ENCODE measurements at regions not wholly inside any gene's neighbourhood (a gene's known extent, or its start where the extent isn't known, plus 50 kb on each side); places are given as distances from the start of the nearest gene placed in this dataset.

DNA sequence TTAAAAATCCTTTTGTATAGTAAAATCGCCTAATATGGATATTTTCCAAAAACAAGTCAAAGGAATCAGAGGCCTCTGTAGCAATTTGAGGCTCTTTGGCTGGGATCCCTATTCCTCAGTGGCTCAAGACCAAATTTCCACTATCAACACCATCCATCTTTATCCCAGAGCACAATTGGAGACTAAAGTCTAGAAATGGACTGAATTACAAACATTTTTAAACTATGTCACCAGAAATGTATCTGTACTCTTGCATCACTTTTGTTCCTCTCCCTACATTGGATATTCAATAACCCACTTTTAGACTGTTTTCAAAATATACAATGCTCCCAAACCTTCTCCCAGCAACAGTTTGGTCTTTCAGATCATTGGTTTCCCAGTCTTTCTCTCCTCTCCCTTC is 140.4 kb upstream of the KLHL29 start:
- WGBS, 3 donors: 16 to 39% (median 30%) methylated on average over 1 of the region's 1 CpG
- intact Hi-C loops (cut with DNase I): no loop called here
- TF ChIP-seq POLR2A (IDR thresholded peaks at IDR 0.05) (no peak), EP300 (IDR thresholded peaks at IDR 0.05) (no peak)
- TF ChIP-seq, protein P1, sequence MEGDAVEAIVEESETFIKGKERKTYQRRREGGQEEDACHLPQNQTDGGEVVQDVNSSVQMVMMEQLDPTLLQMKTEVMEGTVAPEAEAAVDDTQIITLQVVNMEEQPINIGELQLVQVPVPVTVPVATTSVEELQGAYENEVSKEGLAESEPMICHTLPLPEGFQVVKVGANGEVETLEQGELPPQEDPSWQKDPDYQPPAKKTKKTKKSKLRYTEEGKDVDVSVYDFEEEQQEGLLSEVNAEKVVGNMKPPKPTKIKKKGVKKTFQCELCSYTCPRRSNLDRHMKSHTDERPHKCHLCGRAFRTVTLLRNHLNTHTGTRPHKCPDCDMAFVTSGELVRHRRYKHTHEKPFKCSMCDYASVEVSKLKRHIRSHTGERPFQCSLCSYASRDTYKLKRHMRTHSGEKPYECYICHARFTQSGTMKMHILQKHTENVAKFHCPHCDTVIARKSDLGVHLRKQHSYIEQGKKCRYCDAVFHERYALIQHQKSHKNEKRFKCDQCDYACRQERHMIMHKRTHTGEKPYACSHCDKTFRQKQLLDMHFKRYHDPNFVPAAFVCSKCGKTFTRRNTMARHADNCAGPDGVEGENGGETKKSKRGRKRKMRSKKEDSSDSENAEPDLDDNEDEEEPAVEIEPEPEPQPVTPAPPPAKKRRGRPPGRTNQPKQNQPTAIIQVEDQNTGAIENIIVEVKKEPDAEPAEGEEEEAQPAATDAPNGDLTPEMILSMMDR (IDR thresholded peaks at IDR 0.05): no peak
- H3K36me3 ChIP-seq: no peaks in the 10 kb centered on the region
- no peaks in the 10 kb centered on the region for H3K4me1 ChIP-seq (ENCODE audit: insufficient read depth)
- no peak overlapping the region for H3K27ac ChIP-seq
- H3K27me3 ChIP-seq: no peaks in the 10 kb centered on the region
- no peak for DNase-seq
- no peaks in the 10 kb centered on the region for H3K9me3 ChIP-seq
- no peak overlapping the region for H3K4me3 ChIP-seq

DNA sequence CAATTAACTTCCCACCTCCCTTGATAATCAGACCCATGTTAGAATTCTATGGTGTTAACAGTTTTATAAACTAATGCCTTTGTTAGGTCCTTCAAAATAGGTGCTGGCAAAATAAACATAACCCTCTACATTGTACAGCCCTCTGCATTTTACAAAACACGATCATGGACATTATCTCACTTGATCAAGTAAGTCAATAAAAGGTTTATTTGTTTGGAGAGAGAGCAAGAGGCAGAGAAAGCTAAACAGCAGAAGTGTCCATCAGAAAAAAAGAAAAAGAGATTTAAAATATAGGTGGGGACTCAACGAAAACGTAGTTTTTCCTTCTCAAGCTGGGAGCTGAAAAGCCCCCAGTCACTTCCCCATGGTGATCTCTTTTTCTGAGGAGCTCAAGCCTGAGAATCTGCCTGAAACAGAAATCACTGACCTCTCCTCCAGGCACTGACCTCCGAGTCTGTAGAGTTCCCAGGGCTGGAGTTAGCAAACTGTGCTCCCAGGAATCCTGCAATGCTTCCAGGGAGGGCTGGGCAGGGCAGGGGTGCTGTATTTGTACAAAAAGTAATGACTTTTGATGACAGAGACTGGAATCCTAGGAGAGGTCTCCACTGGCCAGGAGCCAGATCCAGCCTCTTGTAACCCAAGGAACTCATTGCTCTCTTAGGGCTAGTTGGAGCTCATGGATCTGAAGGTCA is 137.8 kb upstream of the KLHL29 start:
- intact Hi-C loops (cut with DNase I): no loop called here
- no peaks in the 10 kb centered on the region for H3K9me3 ChIP-seq
- no peak overlapping the region for H3K4me3 ChIP-seq
- H3K27ac ChIP-seq: no peak overlapping the region
- DNase-seq: no peak
- no peaks in the 10 kb centered on the region for H3K36me3 ChIP-seq
- TF ChIP-seq, protein P1 (IDR thresholded peaks at IDR 0.05): no peak
- no peak for TF ChIP-seq POLR2A (IDR thresholded peaks at IDR 0.05)
- TF ChIP-seq EP300 (IDR thresholded peaks at IDR 0.05): no peak
- no peaks in the 10 kb centered on the region for H3K4me1 ChIP-seq (ENCODE audit: insufficient read depth)
- H3K27me3 ChIP-seq: no peaks in the 10 kb centered on the region
- 82 to 83% (median 82%) methylated on average over 4 of the region's 4 CpGs for whole genome bisulfite sequencing, 3 donors

DNA sequence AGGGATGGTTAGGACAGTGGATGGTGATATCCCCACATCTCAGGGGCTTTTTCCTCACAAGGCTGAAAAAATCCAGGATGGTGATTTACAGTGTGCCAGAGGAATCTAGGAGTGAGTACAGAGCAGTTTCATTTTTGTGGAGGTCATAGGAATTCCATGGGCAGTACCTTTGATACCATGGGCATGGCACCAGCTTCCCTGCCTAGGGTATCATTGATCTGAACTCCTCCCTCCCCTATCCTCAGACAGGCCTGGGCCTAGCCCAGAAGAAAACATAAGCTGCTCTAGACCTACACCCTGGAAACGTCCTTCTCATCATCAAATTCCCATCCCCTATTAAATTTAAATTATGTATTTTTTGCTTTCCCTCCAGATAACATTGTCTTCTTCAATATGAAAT is 136.3 kb upstream of the KLHL29 start:
- Histone ChIP-seq H3K4me1 (ENCODE audit: insufficient read depth) (no peaks in the 10 kb centered on the region), H3K27me3 (no peaks in the 10 kb centered on the region), H3K4me3 (no peak overlapping the region), H3K9me3 (no peaks in the 10 kb centered on the region), H3K36me3 (no peaks in the 10 kb centered on the region), H3K27ac (no peak overlapping the region)
- DNase-seq: no peak
- WGBS, 3 donors: 46 to 80% (median 59%) methylated on average over 1 of the region's 1 CpG
- TF ChIP-seq POLR2A (IDR thresholded peaks at IDR 0.05) (no peak), EP300 (IDR thresholded peaks at IDR 0.05) (no peak)
- TF ChIP-seq, protein P1 (IDR thresholded peaks at IDR 0.05): no peak
- intact Hi-C loops (cut with DNase I): no loop called here

DNA sequence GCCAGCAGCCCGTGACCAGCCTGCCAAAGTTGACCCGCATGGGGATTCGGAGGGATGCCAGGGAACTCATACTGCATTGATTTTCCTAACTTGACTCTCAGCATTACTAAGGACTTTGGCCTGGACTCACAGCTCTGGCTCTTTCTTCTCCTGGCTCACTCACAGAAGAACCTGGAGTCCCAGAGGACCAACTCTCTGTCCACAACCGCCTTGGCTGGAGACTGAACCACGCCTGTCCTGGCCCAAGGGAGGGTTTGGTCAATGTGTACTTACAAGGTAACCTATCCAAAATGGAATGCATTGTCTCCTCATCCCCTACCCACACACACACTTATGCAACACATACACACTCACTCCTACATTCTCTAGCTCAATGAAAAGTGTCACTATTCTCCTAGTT is 135.6 kb upstream of the KLHL29 start:
- DNase-seq: no peak
- TF ChIP-seq EP300 (IDR thresholded peaks at IDR 0.05): no peak
- TF ChIP-seq, protein P1 (IDR thresholded peaks at IDR 0.05): no peak
- WGBS, 3 donors: 82 to 95% (median 91%) methylated on average over 5 of the region's 5 CpGs
- H3K4me1 ChIP-seq (ENCODE audit: insufficient read depth): no peaks in the 10 kb centered on the region
- H3K4me3 ChIP-seq: no peak overlapping the region
- intact Hi-C loops (cut with DNase I): no loop called here
- H3K36me3 ChIP-seq: no peaks in the 10 kb centered on the region
- H3K9me3 ChIP-seq: no peaks in the 10 kb centered on the region
- H3K27ac ChIP-seq: no peak overlapping the region
- H3K27me3 ChIP-seq: no peaks in the 10 kb centered on the region

All from ovary (tissue), 7 donors.